B cell (primary cell): ENCODE measurements at regions not wholly inside any gene's neighbourhood (a gene's known extent, or its start where the extent isn't known, plus 50 kb on each side); places are given as distances from the start of the nearest gene placed in this dataset.

Experiments
- ATAC-seq: fragments of 200-7000 bp; cut with Tn5 transposase; one replicate; pipeline ENCODE4 v1.10.0; 2021; ENCODE audit warnings: low read depth, mild to moderate bottlenecking, moderate number of reproducible peaks, moderate library complexity
- CTCF ChIA-PET: fragments of 350-600 bp; sonication (Branson Sonifier 250); formaldehyde crosslinking; loops from one replicate; lab custom pipeline; 2021; ENCODE audit warnings: antibody characterized with exemption, inconsistent platforms; lab: Charles Lee
- POLR2A ChIA-PET: fragments of 350-600 bp; sonication (Branson Sonifier 250); formaldehyde crosslinking; loops from one replicate; lab custom pipeline; 2021; ENCODE audit warnings: antibody characterized with exemption; lab: Charles Lee
- DNase-seq: peaks from one replicate; pipeline ENCODE4 v3.0.0; 2013
- H2AFZ ChIP-seq: 2 replicates; pipeline ENCODE4 v1.6.1; 2012; ENCODE audit warnings: mild to moderate bottlenecking, low read depth, low read length; ENCODE audit not compliant: insufficient read depth, poor library complexity, severe bottlenecking
- H3K27ac ChIP-seq, 2 donors: 1 replicate in 1 of 2; 2 replicates in 1 of 2; pipeline ENCODE4 v1.5.1; 2012 to 2013; ENCODE audit warnings: low read length in 2 of 2, mild to moderate bottlenecking in 2 of 2, moderate library complexity in 1 of 2
- H3K27me3 ChIP-seq, 4 experiments: fragments of 200-600 bp in 1 of 4; sonication (generic) in 1 of 4; replicated peaks in 1 of 4; 1 replicate in 2 of 4; 2 replicates in 2 of 4; pipeline versions ENCODE4 v1.6.1 to v1.7.0; 2013 to 2016; ENCODE audit warnings: low read length in 3 of 4, mild to moderate bottlenecking in 2 of 4, mixed read lengths in 1 of 4, moderate library complexity in 1 of 4; ENCODE audit not compliant: insufficient read depth in 4 of 4, control insufficient read depth in 3 of 4; ENCODE audit errors: control extremely low read depth in 1 of 4
- H3K36me3 ChIP-seq, 2 experiments: replicated peaks in 1 of 2; 1 replicate in 1 of 2; 2 replicates in 1 of 2; pipeline versions ENCODE4 v1.6.1 to v1.7.1; 2013; ENCODE audit warnings: low read length in 1 of 2; ENCODE audit not compliant: insufficient read depth in 2 of 2, control insufficient read depth in 1 of 2; ENCODE audit errors: control extremely low read depth in 1 of 2, extremely low read depth in 1 of 2
- H3K4me1 ChIP-seq, 2 donors: fragments of 200-600 bp in 1 of 2; sonication (generic) in 1 of 2; 1 replicate in 1 of 2; 2 replicates in 1 of 2; pipeline versions ENCODE4 v1.5.1 to v1.6.1; 2013 to 2017; ENCODE audit warnings: low read length in 2 of 2; ENCODE audit not compliant: control insufficient read depth in 2 of 2, insufficient read depth in 2 of 2
- H3K4me2 ChIP-seq: replicated peaks from 2 replicates; pipeline ENCODE3; 2012; ENCODE audit warnings: mild to moderate bottlenecking, low read depth, low read length; ENCODE audit not compliant: poor library complexity, severe bottlenecking
- H3K4me3 ChIP-seq, 5 experiments: fragments of 200-600 bp in 1 of 5; sonication (generic) in 1 of 5; 1 replicate in 3 of 5; 2 replicates in 2 of 5; pipeline versions ENCODE4 v1.5.1 to v1.7.0; 2011 to 2016; ENCODE audit warnings: low read length in 4 of 5, mild to moderate bottlenecking in 4 of 5, low read depth in 2 of 5, control low read depth in 1 of 5, moderate library complexity in 1 of 5; ENCODE audit not compliant: insufficient read depth in 1 of 5; ENCODE audit errors: control extremely low read depth in 1 of 5, extremely low read depth in 1 of 5
- H3K79me2 ChIP-seq: fragments of 200-600 bp; sonication (generic); one replicate; pipeline ENCODE4 v1.6.0; 2016; ENCODE audit warnings: low read length; ENCODE audit not compliant: control insufficient read depth, insufficient read depth
- H3K9ac ChIP-seq: fragments of 200-600 bp; sonication (generic); 2 replicates; pipeline ENCODE4 v1.6.1; 2017; ENCODE audit warnings: mild to moderate bottlenecking, low read length, moderate library complexity
- H3K9me3 ChIP-seq, 3 donors: one replicate each; pipeline versions ENCODE4 v1.6.1 to v1.7.1; 2013; ENCODE audit warnings: low read length in 2 of 3; ENCODE audit not compliant: control insufficient read depth in 2 of 3, insufficient read depth in 1 of 3; ENCODE audit errors: control extremely low read depth in 1 of 3
- H4K20me1 ChIP-seq: 2 replicates; pipeline ENCODE4 v1.6.0; 2012; ENCODE audit warnings: mild to moderate bottlenecking, low read length; ENCODE audit not compliant: insufficient read depth, control insufficient read depth, poor library complexity, severe bottlenecking
- H3K27ac Mint-ChIP-seq: one replicate; pipeline ENCODE4 v1.8.0; 2021; ENCODE audit warnings: mixed read lengths
- H3K27me3 Mint-ChIP-seq: one replicate; pipeline ENCODE4 v1.8.0; 2021; ENCODE audit warnings: mixed read lengths
- H3K4me1 Mint-ChIP-seq: one replicate; pipeline ENCODE4 v1.8.0; 2021; ENCODE audit warnings: mixed read lengths
- H3K4me3 Mint-ChIP-seq: one replicate; pipeline ENCODE4 v1.8.0; 2021; ENCODE audit warnings: mixed read lengths
- H3K9me3 Mint-ChIP-seq: one replicate; pipeline ENCODE4 v1.8.0; 2022; ENCODE audit warnings: mixed read lengths; ENCODE audit not compliant: insufficient read depth
- CTCF ChIP-seq: fragments of 200-600 bp; IDR thresholded peaks from one replicate; pipeline ENCODE4 v1.8.0; 2022; ENCODE audit warnings: antibody characterized with exemption, mild to moderate bottlenecking
- EZH2 ChIP-seq: IDR thresholded peaks from 2 replicates; pipeline ENCODE4 v1.6.1; 2012; ENCODE audit warnings: borderline replicate concordance, low read depth, mild to moderate bottlenecking, moderate library complexity, low read length; ENCODE audit not compliant: insufficient read depth, poor library complexity, severe bottlenecking
- WGBS: methylation state at CpG from one replicate; pipeline ENCODE4 v1.1.5; 2013; ENCODE audit warnings: missing lambda C conversion rate; ENCODE audit not compliant: insufficient coverage; 5-methylcytosine and 5-hydroxymethylcytosine counted together
- intact Hi-C: fragments of 100-400 bp; cut with micrococcal nuclease; formaldehyde crosslinking; loops from one replicate; pipeline ENCODE4 v1.10.0; 2022

- Histone ChIP-seq H3K79me2 (no peaks in the 10 kb centered on the region), H2AFZ (no peak overlapping the region), H3K4me1 (no peaks in the 10 kb centered on the region), H3K27ac (no peak overlapping the region), H3K9ac (no peak overlapping the region), H4K20me1 (no peaks in the 10 kb centered on the region), H3K27me3 (no peaks in the 10 kb centered on the region), H3K4me3 (no peak overlapping the region), H3K36me3 (no peaks in the 10 kb centered on the region), H3K4me2 (no peak overlapping the region), H3K9me3 (no peaks in the 10 kb centered on the region)
- ATAC-seq (no peak), DNase-seq (no peak)
- Mint-ChIP-seq H3K4me1 (no peaks in the 10 kb centered on the region), H3K27ac (no peak overlapping the region), H3K4me3 (no peak overlapping the region), H3K27me3 (peaks cover 4% of the 10 kb centered on the region), H3K9me3 (no peaks in the 10 kb centered on the region)
- ChIA-PET CTCF (no interaction called here), POLR2A (no interaction called here)
- intact Hi-C loops: no loop called here
- no CpG with 5 or more reads among the region's 8 CpGs for WGBS
- no peak for TF ChIP-seq EZH2
- TF ChIP-seq CTCF: no peak
These were observed 122.9 kb upstream of the ARHGAP20 start for GRCh38 chr11:110835106-110835505.

- ATAC-seq (no peak), DNase-seq (no peak)
- Histone ChIP-seq H3K9me3 (no peaks in the 10 kb centered on the region), H2AFZ (no peak overlapping the region), H3K27me3 (no peaks in the 10 kb centered on the region), H3K9ac (no peak overlapping the region), H3K4me1 (no peaks in the 10 kb centered on the region), H3K27ac (no peak overlapping the region), H3K79me2 (no peaks in the 10 kb centered on the region), H3K36me3 (no peaks in the 10 kb centered on the region), H4K20me1 (no peaks in the 10 kb centered on the region), H3K4me2 (no peak overlapping the region), H3K4me3 (no peak overlapping the region)
- CTCF ChIA-PET: no interaction called here
- no peak overlapping the region for H3K4me3 Mint-ChIP-seq
- no peaks in the 10 kb centered on the region for H3K4me1 Mint-ChIP-seq
- POLR2A ChIA-PET: no interaction called here
- H3K27me3 Mint-ChIP-seq: peaks cover 4% of the 10 kb centered on the region
- intact Hi-C loops: no loop called here
- H3K9me3 Mint-ChIP-seq: no peaks in the 10 kb centered on the region
- H3K27ac Mint-ChIP-seq: no peak overlapping the region
- 86% methylated on average over 1 of the region's 4 CpGs for WGBS
- no peak for TF ChIP-seq EZH2
- no peak for TF ChIP-seq CTCF
These were observed 120.8 kb upstream of the ARHGAP20 start for GRCh38 chr11:110833033-110833484.
